Neuron (in vitro differentiated cells): ENCODE measurements at regions not wholly inside any gene's neighbourhood (a gene's known extent, or its start where the extent isn't known, plus 50 kb on each side); places are given as distances from the start of the nearest gene placed in this dataset.

Source experiments
- H2AFZ ChIP-seq: one replicate; pipeline ENCODE4 v1.6.1; 2013; ENCODE audit warnings: low read depth, mild to moderate bottlenecking, inconsistent platforms, low read length, moderate library complexity
- H3K27me3 ChIP-seq: one replicate; pipeline ENCODE4 v1.6.1; 2013; ENCODE audit warnings: low read length; ENCODE audit not compliant: insufficient read depth
- H3K36me3 ChIP-seq: one replicate; pipeline ENCODE4 v1.6.1; 2013; ENCODE audit warnings: low read length; ENCODE audit not compliant: insufficient read depth
- H3K4me1 ChIP-seq: one replicate; pipeline ENCODE4 v1.6.1; 2013; ENCODE audit warnings: low read length; ENCODE audit not compliant: insufficient read depth
- H3K4me3 ChIP-seq: 2 replicates; pipeline ENCODE4 v1.5.1; 2013; ENCODE audit warnings: mild to moderate bottlenecking, low read length, moderate library complexity
- H3K9me3 ChIP-seq: one replicate; pipeline ENCODE4 v1.6.1; 2013; ENCODE audit warnings: low read length

DNA sequence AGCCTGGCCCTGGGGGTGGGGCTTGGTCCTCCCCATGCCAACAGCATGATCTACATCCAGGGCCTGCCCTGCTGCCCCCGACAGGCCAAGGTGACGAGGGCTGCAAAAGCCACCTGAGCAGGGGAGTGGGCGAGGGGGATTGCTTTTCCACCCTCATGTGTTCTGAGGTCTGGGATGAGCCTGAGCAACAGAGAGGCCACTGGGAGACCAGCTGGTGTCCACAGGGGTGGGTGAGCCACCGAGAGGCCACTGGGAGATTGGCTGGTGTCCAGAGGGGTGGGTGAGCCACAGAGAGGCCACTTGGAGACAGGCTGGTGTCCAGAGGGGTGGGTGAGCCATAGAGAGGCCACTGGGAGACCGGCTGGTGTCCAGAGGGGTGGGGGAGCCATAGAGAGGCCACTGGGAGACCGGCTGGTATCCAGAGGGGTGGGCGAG, 147.4 kb upstream of the GPC1 start:
- no peaks in the 10 kb centered on the region for H3K27me3 ChIP-seq

DNA sequence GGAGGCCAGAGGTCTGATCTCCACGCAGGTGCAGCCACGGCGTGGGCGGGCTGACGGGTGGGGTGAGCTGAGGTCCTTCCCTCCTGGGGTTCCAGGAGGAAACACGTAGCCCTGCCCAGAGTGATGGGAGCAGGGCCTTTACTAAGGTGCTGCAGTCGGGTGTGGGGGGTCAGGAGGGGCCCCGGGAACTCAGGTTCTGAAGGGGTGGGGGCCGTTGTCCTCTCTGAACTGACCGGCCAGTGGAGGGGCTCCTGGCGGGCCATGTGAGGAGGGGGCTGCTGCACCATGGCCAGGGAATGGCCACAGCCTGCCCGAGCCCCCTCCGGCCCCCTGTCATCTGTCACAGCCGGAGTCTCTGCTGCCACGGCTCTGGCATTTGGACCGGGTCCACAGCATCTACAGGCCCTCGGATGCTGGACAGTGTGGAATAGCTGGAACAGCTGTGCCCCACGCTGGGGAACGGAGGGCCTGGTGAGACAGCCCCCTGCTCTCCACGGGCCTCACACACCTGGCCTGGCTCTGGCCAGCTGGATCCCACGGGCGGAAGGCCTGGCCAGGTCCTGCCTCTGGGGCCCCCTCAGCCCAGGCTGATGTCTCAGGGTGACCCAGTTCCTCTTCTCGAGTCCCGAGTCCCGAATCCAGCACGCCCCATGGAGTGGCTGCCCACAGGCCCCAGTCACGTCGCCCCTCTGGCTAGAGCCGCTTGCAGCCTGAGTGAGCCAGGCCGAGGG, 145.6 kb upstream of the GPC1 start:
- no peaks in the 10 kb centered on the region for H3K36me3 ChIP-seq
- no peaks in the 10 kb centered on the region for H3K27me3 ChIP-seq
- H3K4me3 ChIP-seq = no peak overlapping the region
- H3K9me3 ChIP-seq = no peaks in the 10 kb centered on the region
- H3K4me1 ChIP-seq = no peaks in the 10 kb centered on the region
- no peak overlapping the region for H2AFZ ChIP-seq

More for the DNA sequence above, 147.4 kb upstream of the GPC1 start:
- no peak overlapping the region for H3K4me3 ChIP-seq
- no peaks in the 10 kb centered on the region for H3K9me3 ChIP-seq
- no peaks in the 10 kb centered on the region for H3K36me3 ChIP-seq
- no peaks in the 10 kb centered on the region for H3K4me1 ChIP-seq
- no peak overlapping the region for H2AFZ ChIP-seq

GRCh38 chr2:240290432-240291336, 144.8 kb upstream of the GPC1 start:
- Histone ChIP-seq H2AFZ (no peak overlapping the region), H3K4me1 (no peaks in the 10 kb centered on the region), H3K4me3 (no peak overlapping the region), H3K9me3 (no peaks in the 10 kb centered on the region), H3K36me3 (no peaks in the 10 kb centered on the region), H3K27me3 (no peaks in the 10 kb centered on the region)

- Histone ChIP-seq H2AFZ (no peak overlapping the region), H3K36me3 (no peaks in the 10 kb centered on the region), H3K4me3 (no peak overlapping the region), H3K9me3 (no peaks in the 10 kb centered on the region), H3K4me1 (peaks cover 2% of the 10 kb centered on the region), H3K27me3 (no peaks in the 10 kb centered on the region)
Observed at GRCh38 chr2:240291337-240292034, 144.0 kb upstream of the GPC1 start.

GRCh38 chr2:240292035-240292574, 143.4 kb upstream of the GPC1 start:
- no peak overlapping the region for H3K4me3 ChIP-seq
- no peaks in the 10 kb centered on the region for H3K27me3 ChIP-seq
- H2AFZ ChIP-seq = no peak overlapping the region
- no peaks in the 10 kb centered on the region for H3K9me3 ChIP-seq
- H3K36me3 ChIP-seq = no peaks in the 10 kb centered on the region
- peaks cover 2% of the 10 kb centered on the region for H3K4me1 ChIP-seq

GRCh38 chr2:240292619-240293525, 142.6 kb upstream of the GPC1 start:
- peaks cover 2% of the 10 kb centered on the region for H3K4me1 ChIP-seq
- H3K27me3 ChIP-seq = no peaks in the 10 kb centered on the region
- no peaks in the 10 kb centered on the region for H3K36me3 ChIP-seq
- no peaks in the 10 kb centered on the region for H3K9me3 ChIP-seq
- H3K4me3 ChIP-seq = no peak overlapping the region
- no peak overlapping the region for H2AFZ ChIP-seq

DNA sequence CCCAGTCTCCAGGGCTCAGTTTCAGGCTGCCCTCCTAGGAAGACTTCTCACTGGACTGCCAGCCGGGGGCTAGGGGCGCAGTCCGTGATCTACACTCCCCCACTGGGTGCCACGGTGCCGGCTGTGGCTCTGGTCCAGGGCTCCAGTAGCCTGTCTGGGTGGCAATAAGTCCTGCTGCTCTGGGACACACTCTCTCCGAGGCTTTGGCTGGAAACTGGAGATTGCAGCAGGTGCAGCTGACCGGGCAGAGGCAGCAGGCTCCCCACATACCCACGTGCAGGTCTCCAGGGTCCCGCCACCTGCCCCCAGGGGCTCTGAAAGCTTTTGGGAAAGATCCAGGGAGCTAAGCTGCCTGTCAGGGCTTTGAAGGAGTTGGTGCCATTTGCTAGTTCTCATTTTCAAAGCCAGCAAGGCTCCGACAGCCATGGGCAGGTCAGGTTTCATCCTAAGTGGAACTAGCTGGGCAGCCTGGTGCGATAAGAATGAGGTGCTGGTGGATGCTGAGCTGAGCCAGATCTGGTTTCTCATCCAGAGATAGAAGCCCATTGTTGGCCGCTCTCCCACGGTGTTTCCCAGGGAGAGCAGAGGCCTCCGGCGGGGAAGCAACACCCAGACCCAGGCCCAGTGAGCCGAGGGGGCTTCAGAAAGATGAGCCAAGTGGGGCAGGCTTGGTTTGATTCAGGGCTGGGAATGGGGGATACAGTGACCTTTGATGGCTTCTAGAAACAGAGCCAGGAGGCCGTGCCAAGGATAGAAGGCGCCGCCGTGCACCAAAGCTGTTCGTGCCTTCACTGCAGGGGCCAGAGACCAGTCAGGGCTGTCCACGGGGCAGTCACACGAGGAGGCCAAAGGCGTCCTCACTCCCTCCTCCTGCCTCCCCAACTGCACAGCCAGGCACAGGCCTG, 141.7 kb upstream of the GPC1 start:
- Histone ChIP-seq H3K27me3 (no peaks in the 10 kb centered on the region), H2AFZ (no peak overlapping the region), H3K4me1 (peaks cover 2% of the 10 kb centered on the region), H3K4me3 (no peak overlapping the region), H3K9me3 (no peaks in the 10 kb centered on the region), H3K36me3 (no peaks in the 10 kb centered on the region)

- H3K4me1 ChIP-seq = peaks cover 2% of the 10 kb centered on the region
- H3K36me3 ChIP-seq = no peaks in the 10 kb centered on the region
- no peak overlapping the region for H2AFZ ChIP-seq
- no peaks in the 10 kb centered on the region for H3K27me3 ChIP-seq
- H3K4me3 ChIP-seq = no peak overlapping the region
- H3K9me3 ChIP-seq = no peaks in the 10 kb centered on the region
Observed at GRCh38 chr2:240294514-240294913, 140.9 kb upstream of the GPC1 start.

DNA sequence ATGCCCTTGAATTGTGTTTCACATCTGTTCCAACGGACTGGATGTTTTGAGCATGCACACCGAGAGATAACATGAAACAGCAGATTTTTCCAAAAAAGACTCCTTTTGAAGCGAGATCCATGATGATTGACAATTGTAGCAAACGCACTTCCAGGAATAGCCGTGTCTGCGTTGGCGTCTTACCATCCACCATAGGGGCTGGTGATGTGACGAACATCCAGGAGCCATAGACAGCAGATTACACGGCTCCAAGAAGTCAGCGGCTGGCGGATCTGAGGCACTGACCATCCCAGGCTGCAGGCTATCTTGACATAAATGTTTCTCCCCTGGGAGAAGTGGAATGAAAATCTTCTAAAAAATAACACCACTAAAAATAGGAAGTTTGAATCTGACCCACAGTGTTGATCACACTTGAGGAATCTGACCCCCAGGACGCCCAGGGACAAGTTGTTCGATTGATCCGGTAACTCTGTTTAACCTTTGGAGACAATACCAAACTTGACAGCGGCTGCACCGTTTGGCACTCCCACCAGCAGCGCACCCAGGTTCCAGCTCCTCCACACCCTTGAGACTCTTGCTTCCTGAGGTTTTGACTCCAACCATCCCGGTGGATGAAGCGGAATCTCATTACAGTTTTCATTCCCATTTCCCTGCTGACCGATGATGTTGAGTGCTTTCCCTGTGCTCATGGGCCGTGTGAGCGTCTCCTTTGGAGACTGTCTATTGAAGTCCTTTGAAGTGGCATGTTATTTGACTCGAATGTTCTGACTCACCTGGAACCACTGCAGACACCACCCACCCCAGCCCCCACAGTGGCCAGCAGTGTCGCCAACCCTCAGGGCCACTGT, 140.0 kb upstream of the GPC1 start:
- no peaks in the 10 kb centered on the region for H3K9me3 ChIP-seq
- H3K27me3 ChIP-seq = no peaks in the 10 kb centered on the region
- no peak overlapping the region for H2AFZ ChIP-seq
- no peaks in the 10 kb centered on the region for H3K36me3 ChIP-seq
- H3K4me1 ChIP-seq = peaks cover 3% of the 10 kb centered on the region
- H3K4me3 ChIP-seq = no peak overlapping the region

- Histone ChIP-seq H3K36me3 (no peaks in the 10 kb centered on the region), H3K27me3 (no peaks in the 10 kb centered on the region), H3K9me3 (no peaks in the 10 kb centered on the region), H3K4me3 (no peak overlapping the region), H2AFZ (no peak overlapping the region), H3K4me1 (peaks cover 4% of the 10 kb centered on the region)
Observed at GRCh38 chr2:240296104-240296406, 139.4 kb upstream of the GPC1 start.
